HG03571 (cell line): ENCODE measurements at regions not wholly inside any gene's neighbourhood (a gene's known extent, or its start where the extent isn't known, plus 50 kb on each side); places are given as distances from the start of the nearest gene placed in this dataset.
"Not testable (repeated sequence)": the region's sequence is repeated elsewhere in the genome, so short reads cannot be mapped to it uniquely, and the experiment has no call there.

ENCODE experiments used
- ATAC-seq: cut with Tn5 transposase; IDR thresholded peaks from one replicate; pipeline ENCODE4 v1.9.1; 2021; ENCODE audit not compliant: unreplicated experiment

DNA sequence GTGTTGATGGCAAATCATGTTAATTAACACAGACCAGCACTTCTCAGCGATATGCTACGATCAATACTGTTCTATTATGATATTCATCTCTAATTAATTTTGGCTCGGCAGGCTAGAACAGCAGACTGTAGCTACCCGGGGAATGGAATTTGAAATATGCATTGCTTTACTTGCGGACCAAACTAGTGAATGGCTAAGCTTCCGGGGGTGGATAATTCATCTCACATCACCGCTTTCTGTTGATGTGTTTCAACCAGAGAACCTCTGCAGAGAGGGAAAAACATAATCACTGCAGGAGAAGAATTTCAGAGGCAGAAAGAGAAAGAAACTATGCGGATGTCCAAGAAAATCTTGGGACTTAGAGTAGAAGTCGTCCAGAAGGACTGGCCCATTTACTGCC is 490.9 kb downstream of the STK39 start:
- ATAC-seq = no peak

GRCh38 chr2:167753142-167753541 is 494.3 kb downstream of the STK39 start:
- no peak for ATAC-seq

- ATAC-seq = no peak
These were observed 494.7 kb downstream of the STK39 start for GRCh38 chr2:167752734-167753133.

DNA sequence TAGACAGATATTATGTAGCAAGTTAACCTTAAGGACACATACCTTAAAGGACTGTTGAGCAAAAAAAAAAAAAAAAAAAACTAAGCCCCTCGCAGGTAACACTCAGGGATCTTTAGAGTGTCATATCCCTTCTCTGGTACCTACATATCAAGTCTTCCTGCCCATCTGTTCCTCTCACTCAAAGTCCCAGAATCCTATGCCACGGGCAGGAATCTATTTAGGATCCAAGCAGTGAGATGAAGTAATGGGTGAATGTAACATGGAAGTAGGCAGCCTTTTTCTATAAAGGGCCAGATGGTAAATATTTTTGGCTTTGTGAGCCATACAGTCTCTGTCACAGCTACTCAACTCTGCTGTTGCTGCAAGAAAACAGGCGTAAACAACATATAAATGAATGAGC is 496.7 kb downstream of the STK39 start:
- no peak for ATAC-seq

DNA sequence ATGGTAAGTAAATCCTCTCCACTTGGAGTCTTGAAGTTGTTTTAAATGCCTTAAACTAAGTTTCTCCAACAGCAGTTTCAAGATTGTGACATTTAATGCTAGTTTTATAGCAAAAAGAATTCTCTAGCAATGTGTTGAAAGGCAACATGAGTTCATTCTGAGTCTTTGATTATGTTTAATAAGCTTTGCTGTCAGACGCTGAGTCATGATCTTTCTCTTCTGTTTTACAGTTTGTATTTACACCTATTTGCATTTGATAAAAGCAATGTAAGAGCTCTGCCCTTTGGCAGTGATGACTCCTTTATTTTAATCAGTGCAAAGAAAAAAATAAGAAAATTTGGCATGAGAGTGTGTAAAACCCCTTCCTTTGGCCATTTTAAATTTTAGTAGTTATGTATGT is 497.7 kb downstream of the STK39 start:
- ATAC-seq = no peak

- ATAC-seq = no peak
These were observed 498.4 kb downstream of the STK39 start for GRCh38 chr2:167749016-167749415.

GRCh38 chr2:167748536-167748935 is 498.9 kb downstream of the STK39 start:
- ATAC-seq = no peak

DNA sequence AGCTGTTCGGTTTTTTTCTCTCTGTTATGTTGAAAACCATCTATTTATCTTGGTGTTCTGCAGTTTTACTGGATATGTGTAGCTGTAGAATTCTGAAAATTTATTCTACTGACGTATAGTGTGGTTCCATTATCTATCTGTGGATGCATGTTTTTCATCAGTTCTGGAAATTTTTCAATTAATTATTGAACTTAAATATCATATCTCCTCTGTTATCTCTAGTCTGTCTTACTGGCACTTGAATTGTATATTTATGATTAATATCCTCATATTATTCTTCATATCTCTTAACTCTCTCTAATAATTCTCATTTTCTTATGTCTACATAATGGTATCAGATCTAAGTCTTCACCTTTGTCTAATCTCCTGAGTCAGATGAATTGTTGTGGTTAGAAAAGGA is 501.7 kb downstream of the STK39 start:
- ATAC-seq = no peak

DNA sequence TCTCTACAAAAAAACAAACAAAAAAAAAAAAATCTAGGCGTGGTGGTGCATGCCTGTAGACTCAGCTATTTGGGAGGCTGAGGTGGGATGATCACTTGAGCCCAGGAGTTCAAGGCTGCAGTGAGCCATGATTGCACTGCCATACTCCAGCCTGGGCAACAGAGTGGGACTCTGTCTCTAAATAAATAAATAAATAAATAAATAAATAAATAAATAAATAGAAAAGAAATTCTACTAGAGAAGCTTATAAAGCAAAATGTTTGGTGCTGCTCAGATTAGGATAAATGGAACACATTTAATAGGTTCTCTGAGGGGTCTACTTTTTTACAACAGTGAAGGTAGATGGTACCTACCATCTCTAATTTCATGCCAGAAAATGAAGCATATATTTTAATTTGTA is 507.5 kb downstream of the STK39 start:
- ATAC-seq = not testable (repeated sequence)

- no peak for ATAC-seq
These were observed 513.6 kb downstream of the STK39 start for GRCh38 chr2:167733747-167734146.

GRCh38 chr2:167732326-167732725 is 515.1 kb downstream of the STK39 start:
- no peak for ATAC-seq

DNA sequence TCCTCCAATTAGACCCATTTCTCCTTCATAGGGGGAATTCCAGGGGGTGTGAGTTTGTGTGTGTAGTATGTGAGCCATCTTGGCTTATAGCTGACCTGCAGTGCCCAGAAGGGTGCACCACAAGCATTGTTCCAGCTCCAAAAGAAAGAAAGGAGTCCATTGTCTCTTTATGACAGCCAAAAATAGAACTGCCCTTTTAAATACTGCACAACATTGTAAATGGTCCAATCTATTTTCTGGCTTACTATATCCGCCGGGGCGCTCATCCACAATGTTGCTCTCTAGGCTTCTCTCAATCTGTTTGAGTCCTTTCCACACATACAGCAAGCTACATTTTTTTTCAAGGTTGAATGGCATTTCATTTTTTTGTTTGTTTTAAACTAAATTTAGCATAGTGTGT is 517.5 kb downstream of the STK39 start:
- ATAC-seq = no peak

- ATAC-seq = no peak
These were observed 520.6 kb downstream of the STK39 start for GRCh38 chr2:167726788-167727187.

DNA sequence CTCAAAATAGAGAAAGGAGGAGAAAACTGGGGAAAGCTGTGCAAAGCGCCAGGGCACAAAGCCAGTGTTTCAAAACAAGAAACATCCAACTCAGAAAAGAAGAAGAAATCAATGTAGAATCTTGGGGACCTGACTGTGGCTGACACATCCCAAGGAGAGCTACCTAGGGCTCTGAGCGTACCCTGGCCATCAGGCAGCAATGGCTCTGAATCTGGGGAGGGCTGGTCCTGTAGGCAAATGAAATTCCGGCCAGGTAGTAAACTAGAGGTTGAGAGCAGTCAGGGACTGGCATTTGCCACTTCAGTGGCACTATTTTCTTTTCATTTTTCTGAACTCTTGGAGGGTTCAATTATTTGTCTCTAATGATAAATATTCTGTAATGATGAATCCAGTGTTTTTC is 525.8 kb downstream of the STK39 start:
- ATAC-seq = no peak

GRCh38 chr2:167719410-167719809 is 528.0 kb downstream of the STK39 start:
- no peak for ATAC-seq

- no peak for ATAC-seq
These were observed 528.8 kb downstream of the STK39 start for GRCh38 chr2:167718560-167718959.

- ATAC-seq = no peak
These were observed 531.5 kb downstream of the STK39 start for GRCh38 chr2:167715932-167716331.

GRCh38 chr2:167715498-167715897 is 531.9 kb downstream of the STK39 start:
- not testable (repeated sequence) for ATAC-seq

- no peak for ATAC-seq
These were observed 535.1 kb downstream of the STK39 start for GRCh38 chr2:167712275-167712674.

- no peak for ATAC-seq
These were observed 538.4 kb downstream of the STK39 start for GRCh38 chr2:167708998-167709397.

GRCh38 chr2:167706800-167707199 is 540.6 kb downstream of the STK39 start:
- ATAC-seq = no peak

GRCh38 chr2:167703441-167703840 is 544.0 kb downstream of the STK39 start:
- ATAC-seq = no peak

DNA sequence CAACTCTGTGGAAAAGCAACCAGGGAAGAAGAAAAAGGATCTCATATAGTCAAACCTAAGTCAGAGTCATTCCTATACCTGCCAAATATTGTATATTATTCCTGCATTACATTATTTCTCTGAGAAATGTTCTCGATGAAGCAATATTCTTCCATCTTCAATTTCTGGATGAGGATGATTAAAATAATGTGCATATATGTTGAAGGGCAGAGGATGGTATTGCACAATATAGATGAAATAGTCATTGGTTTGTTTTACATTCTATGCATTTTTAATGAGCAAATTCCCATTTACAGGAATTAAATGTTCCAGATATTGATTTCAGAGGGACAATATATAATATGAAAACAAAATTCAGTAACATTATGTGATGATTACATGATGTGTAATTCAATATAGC is 545.2 kb downstream of the STK39 start:
- ATAC-seq = no peak

- ATAC-seq = no peak
These were observed 545.7 kb downstream of the STK39 start for GRCh38 chr2:167701651-167702050.
